Thyroid gland (tissue), 4 donors: ENCODE measurements at regions not wholly inside any gene's neighbourhood (a gene's known extent, or its start where the extent isn't known, plus 50 kb on each side); places are given as distances from the start of the nearest gene placed in this dataset.

ENCODE experiments used
- CTCF ChIP-seq, 6 experiments: fragments of 200-600 bp in 3 of 6; fragments of 450-650 bp in 3 of 6; sonication (generic) in 3 of 6; IDR thresholded peaks; one replicate each; pipeline ENCODE4 v1.5.1; 2016 to 2019; ENCODE audit warnings: antibody characterized with exemption in 6 of 6, mild to moderate bottlenecking in 2 of 6, inconsistent platforms in 1 of 6, moderate library complexity in 1 of 6
- POLR2A ChIP-seq, 2 donors: fragments of 450-650 bp; IDR thresholded peaks; one replicate each; pipeline ENCODE4 v1.6.1; 2017; ENCODE audit warnings: antibody characterized with exemption in 2 of 2, mild to moderate bottlenecking in 2 of 2, moderate library complexity in 1 of 2

- TF ChIP-seq CTCF (IDR thresholded peaks at IDR 0.05) (no peak), POLR2A (IDR thresholded peaks at IDR 0.05) (no peak)
Measured at GRCh38 chr3:72048873-72049272, 263.9 kb upstream of the PROK2 start.
